Left ventricle myocardium inferior (tissue), 1 donor: ENCODE measurements at regions not wholly inside any gene's neighbourhood (a gene's known extent, or its start where the extent isn't known, plus 50 kb on each side); places are given as distances from the start of the nearest gene placed in this dataset.

ENCODE experiments used
- DNase-seq: peaks from one replicate; pipeline ENCODE4 v3.0.0-alpha.2; 2020
- H3K27ac ChIP-seq: fragments of 200-600 bp; replicated peaks from 2 replicates; pipeline ENCODE4 v1.8.0; 2021
- H3K27me3 ChIP-seq: fragments of 200-600 bp; 2 replicates; pipeline ENCODE4 v1.8.0; 2021; ENCODE audit warnings: low read depth
- H3K36me3 ChIP-seq: fragments of 200-600 bp; 2 replicates; pipeline ENCODE4 v1.8.0; 2021
- H3K4me1 ChIP-seq: fragments of 200-600 bp; 2 replicates; pipeline ENCODE4 v1.8.0; 2021
- H3K4me3 ChIP-seq: fragments of 200-600 bp; 2 replicates; pipeline ENCODE4 v1.8.0; 2021; ENCODE audit warnings: mild to moderate bottlenecking, moderate library complexity
- H3K9me3 ChIP-seq: fragments of 200-600 bp; replicated peaks from 2 replicates; pipeline ENCODE4 v1.8.0; 2021
- intact Hi-C: fragments of 100-400 bp; cut with micrococcal nuclease; formaldehyde crosslinking; loops from one replicate; pipeline ENCODE4 v1.11.0; 2022
- TF ChIP-seq, protein P1 (sequence below): fragments of 200-600 bp; IDR thresholded peaks from 2 replicates; pipeline ENCODE4 v1.8.0; 2021; ENCODE audit warnings: antibody characterized with exemption, mild to moderate bottlenecking, borderline replicate concordance
- donor health status: DM: no; HTN: yes; CAD: no; lungs with severe emphysema.

DNA sequence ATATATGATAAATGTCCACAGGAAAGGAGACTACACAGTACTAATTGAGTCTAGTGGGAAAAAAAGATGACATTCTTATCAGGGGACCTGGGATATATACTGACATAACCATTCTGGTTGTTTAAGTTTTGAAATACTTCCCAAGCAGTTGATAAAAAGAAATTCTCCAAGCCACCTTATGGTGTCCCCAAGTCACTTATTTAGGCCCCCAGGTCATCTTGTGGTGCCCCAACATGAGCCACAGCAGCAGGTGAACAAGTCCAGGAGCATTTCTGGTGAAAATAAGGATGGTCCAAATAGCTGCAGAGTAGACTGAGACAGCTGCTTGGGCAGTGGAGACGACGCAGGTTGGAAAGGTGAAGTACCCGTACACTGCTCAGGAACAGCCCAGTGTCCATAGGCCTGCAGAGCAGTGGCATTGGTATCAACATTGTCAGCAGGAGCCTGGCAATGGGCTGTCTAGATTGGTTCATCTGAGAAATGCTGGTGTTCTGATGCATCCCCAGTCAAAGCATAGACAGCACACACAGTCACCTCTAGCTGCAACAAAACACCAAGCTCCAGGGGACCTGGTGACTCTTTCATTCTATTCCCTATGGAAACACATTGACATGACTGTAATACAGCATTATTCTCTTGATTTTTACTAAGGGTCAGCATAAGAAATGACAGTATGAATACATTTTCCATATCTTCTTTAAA is 430.6 kb downstream of the NR2F1-AS1 start:
- Histone ChIP-seq H3K27ac (no peak overlapping the region), H3K4me3 (no peak overlapping the region), H3K9me3 (no peaks in the 10 kb centered on the region), H3K4me1 (no peaks in the 10 kb centered on the region), H3K27me3 (no peaks in the 10 kb centered on the region), H3K36me3 (no peaks in the 10 kb centered on the region)
- no peak for DNase-seq
- intact Hi-C loops = no loop called here
- TF ChIP-seq, protein P1, sequence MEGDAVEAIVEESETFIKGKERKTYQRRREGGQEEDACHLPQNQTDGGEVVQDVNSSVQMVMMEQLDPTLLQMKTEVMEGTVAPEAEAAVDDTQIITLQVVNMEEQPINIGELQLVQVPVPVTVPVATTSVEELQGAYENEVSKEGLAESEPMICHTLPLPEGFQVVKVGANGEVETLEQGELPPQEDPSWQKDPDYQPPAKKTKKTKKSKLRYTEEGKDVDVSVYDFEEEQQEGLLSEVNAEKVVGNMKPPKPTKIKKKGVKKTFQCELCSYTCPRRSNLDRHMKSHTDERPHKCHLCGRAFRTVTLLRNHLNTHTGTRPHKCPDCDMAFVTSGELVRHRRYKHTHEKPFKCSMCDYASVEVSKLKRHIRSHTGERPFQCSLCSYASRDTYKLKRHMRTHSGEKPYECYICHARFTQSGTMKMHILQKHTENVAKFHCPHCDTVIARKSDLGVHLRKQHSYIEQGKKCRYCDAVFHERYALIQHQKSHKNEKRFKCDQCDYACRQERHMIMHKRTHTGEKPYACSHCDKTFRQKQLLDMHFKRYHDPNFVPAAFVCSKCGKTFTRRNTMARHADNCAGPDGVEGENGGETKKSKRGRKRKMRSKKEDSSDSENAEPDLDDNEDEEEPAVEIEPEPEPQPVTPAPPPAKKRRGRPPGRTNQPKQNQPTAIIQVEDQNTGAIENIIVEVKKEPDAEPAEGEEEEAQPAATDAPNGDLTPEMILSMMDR = no peak

DNA sequence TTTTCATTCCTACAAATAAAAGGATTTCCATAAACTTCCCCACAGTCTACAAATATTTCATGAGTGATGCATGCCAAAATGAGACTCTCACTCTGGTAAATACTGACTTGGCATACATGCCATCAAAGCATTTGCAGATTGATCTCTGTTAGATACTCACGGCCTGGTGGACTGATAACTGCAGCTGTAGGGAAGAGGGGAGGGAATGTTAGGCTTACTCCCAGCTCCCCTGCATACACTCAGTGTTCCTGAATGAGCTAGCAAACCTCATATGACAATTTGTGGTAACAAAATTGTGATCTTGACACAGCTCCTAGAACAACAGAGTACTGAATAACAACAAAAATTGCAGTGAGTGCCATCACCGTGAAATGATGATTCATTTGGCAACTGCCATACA is 435.3 kb downstream of the NR2F1-AS1 start:
- DNase-seq = no peak
- Histone ChIP-seq H3K36me3 (no peaks in the 10 kb centered on the region), H3K4me1 (no peaks in the 10 kb centered on the region), H3K27me3 (no peaks in the 10 kb centered on the region), H3K4me3 (no peak overlapping the region), H3K27ac (no peak overlapping the region), H3K9me3 (no peaks in the 10 kb centered on the region)
- intact Hi-C loops = no loop called here
- TF ChIP-seq, protein P1 = no peak

DNA sequence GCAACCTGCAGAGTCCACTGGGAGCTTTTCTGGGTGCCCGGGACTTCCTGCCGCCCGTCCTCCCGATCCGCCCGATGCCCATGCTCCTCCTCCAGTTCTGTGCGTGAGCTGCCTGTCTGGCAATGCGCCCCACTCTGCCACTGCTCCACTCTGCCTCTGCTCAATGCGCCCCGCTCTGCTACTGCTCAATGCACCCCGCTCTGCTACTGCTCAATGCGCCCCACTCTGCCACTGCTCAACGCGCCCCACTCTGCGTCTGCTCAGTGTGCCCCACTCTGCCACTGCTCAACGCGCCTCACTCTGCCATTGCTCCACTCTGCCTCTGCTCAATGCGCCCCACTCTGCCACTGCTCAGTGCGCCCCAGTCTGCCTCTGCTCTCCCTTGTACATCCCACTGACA is 436.0 kb downstream of the NR2F1-AS1 start:
- no peak for DNase-seq
- intact Hi-C loops = no loop called here
- Histone ChIP-seq H3K27me3 (no peaks in the 10 kb centered on the region), H3K4me1 (no peaks in the 10 kb centered on the region), H3K9me3 (no peaks in the 10 kb centered on the region), H3K36me3 (no peaks in the 10 kb centered on the region), H3K4me3 (no peak overlapping the region), H3K27ac (no peak overlapping the region)
- TF ChIP-seq, protein P1 = no peak

DNA sequence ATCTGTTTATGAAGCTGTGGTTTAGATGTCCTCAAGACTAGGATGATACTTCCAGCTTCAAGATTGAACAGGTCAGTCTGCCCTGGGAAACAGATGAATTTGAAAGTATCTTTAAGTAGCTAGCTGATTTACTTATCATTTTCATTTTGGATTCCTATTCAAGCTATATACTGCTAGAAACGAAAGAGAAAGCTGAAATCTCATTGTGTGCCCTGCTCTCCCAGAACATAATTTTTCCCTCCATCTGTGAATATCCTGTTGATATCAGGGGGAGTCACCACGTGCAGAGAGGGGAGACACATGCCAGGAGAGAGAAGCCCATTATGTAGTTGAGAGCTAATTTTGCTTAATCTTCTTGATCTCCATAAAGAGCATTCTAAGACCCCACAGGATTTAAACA is 439.1 kb downstream of the NR2F1-AS1 start:
- no peak for DNase-seq
- no peaks in the 10 kb centered on the region for H3K9me3 ChIP-seq
- H3K36me3 ChIP-seq = no peaks in the 10 kb centered on the region
- H3K4me1 ChIP-seq = no peaks in the 10 kb centered on the region
- intact Hi-C loops = no loop called here
- H3K27ac ChIP-seq = no peak overlapping the region
- H3K27me3 ChIP-seq = no peaks in the 10 kb centered on the region
- TF ChIP-seq, protein P1 = no peak
- no peak overlapping the region for H3K4me3 ChIP-seq

DNA sequence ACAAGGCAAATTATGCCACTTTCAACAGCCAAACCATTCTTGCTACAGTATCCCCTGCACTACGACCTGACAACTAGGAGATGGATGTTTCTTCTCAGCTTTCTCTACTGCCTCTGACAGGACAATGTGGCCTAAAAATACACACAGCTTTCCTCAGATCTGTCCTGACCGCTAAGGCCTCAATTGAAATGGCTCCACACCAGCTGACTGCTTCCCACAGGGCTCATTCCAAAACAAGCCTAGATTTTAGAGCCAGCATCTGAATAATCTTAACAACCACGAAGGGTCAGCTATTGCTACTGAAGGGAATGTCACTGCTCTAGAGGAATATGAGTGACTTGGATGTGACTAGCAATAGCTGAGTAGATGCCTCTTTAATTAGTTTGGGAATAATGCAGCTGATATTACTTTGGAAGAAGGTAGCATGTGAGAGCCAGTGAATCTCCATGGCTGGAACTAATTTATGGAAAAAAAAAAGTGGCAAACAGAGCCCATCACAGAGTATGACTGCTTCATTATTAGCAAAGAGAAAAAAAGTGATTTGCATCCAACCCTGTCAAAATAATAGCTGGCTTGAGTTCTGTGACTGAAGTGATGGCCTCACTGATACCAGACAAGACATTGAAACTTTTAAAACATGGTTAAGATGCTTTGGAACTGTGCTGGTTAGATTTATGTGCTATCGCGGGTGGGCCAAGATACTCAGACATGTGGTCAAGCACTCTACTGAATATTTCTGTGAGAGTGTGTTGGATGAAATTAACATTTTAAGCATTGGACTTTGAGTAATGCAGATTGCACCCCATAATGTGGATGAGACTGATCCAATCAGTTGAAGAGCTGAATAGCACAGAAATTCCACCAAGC is 450.2 kb downstream of the NR2F1-AS1 start:
- intact Hi-C loops = no loop called here
- H3K27ac ChIP-seq = peak overlapping the region; percentile 31
- H3K4me1 ChIP-seq = peaks cover 14% of the 10 kb centered on the region
- TF ChIP-seq, protein P1 = no peak
- no peak for DNase-seq
- H3K4me3 ChIP-seq = no peak overlapping the region
- no peaks in the 10 kb centered on the region for H3K36me3 ChIP-seq
- H3K27me3 ChIP-seq = no peaks in the 10 kb centered on the region
- H3K9me3 ChIP-seq = no peaks in the 10 kb centered on the region
